ENCODE measurements at regions not wholly inside any gene's neighbourhood (a gene's known extent, or its start where the extent isn't known, plus 50 kb on each side); places are given as distances from the start of the nearest gene placed in this dataset.

DNA sequence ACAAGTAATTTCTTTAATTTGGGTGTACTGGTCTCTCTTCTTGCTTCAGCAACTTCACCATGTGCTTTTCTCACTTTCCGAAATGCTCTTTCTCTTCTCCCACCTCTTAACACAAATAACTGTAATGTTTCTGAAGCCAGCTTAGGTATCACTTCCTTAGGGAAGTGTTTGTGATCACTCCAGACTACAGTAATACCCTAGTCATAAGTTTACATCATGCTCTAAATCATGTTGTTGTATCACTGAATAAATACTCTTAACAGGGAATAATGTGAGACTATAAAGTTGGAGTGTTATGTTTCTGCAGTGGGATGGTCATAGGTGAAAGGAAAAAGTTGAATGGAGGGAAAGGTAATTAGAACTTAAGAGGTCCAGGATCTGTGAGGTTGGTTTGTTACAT is 712.3 kb downstream of the C4orf33 start:
- TF ChIP-seq ARNTL (CRISPR knock-in tag; IDR thresholded peaks at IDR 0.05; ENCODE audit: borderline replicate concordance, low read depth), result no peak
- no peak for TF ChIP-seq PATZ1 (CRISPR knock-in tag; IDR thresholded peaks at IDR 0.05; ENCODE audit: borderline replicate concordance)
- no peak for TF ChIP-seq OSR1 (CRISPR knock-in tag; IDR thresholded peaks at IDR 0.05)
- TF ChIP-seq SNAI2 (CRISPR knock-in tag; IDR thresholded peaks at IDR 0.05), result no peak
- TF ChIP-seq POU6F1 (CRISPR knock-in tag; IDR thresholded peaks at IDR 0.05; ENCODE audit: borderline replicate concordance, low read depth), result no peak
- no peak for TF ChIP-seq ZFP3 (CRISPR knock-in tag; IDR thresholded peaks at IDR 0.05)
- no peak for TF ChIP-seq RARB (CRISPR knock-in tag; IDR thresholded peaks at IDR 0.05)
- TF ChIP-seq ZNF565 (CRISPR knock-in tag; conservative IDR thresholded peaks at IDR 0.05; ENCODE audit: low read depth), result no peak
- TF ChIP-seq ISL1 (CRISPR knock-in tag; IDR thresholded peaks at IDR 0.05), result no peak
- no peak for TF ChIP-seq ZNF8 (CRISPR knock-in tag; IDR thresholded peaks at IDR 0.05)
- no peak for ATAC-seq

DNA sequence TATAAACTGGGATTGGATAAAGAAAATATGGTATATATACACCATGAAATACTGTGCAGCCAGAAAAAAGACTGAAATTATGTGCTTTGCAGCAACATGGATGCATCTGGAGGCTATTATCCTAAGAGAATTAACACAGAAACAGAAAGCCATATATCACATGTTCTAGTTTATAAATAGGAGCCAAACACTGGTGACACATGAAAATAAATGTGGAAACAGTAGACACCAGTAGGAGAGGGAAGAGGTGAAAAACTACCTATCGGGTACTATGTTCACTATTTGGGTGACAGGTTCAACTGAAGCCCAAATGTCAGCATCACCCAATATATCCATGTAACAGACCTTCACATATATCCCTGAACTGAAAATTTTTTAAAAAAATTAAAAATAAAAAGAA is 725.1 kb downstream of the C4orf33 start:
- TF ChIP-seq ISL1 (CRISPR knock-in tag; IDR thresholded peaks at IDR 0.05), result no peak
- TF ChIP-seq TOX (CRISPR knock-in tag; IDR thresholded peaks at IDR 0.05; ENCODE audit: borderline replicate concordance), result no peak
- TF ChIP-seq ZC3H10 (CRISPR knock-in tag; IDR thresholded peaks at IDR 0.05), result no peak
- no peak for TF ChIP-seq ZFP3 (CRISPR knock-in tag; IDR thresholded peaks at IDR 0.05)
- TF ChIP-seq ARNTL (CRISPR knock-in tag; IDR thresholded peaks at IDR 0.05; ENCODE audit: borderline replicate concordance, low read depth), result no peak
- no peak for TF ChIP-seq ZNF565 (CRISPR knock-in tag; conservative IDR thresholded peaks at IDR 0.05; ENCODE audit: low read depth)
- no peak for TF ChIP-seq ZNF70 (CRISPR knock-in tag; IDR thresholded peaks at IDR 0.05)
- TF ChIP-seq ZNF8 (CRISPR knock-in tag; IDR thresholded peaks at IDR 0.05), result no peak
- TF ChIP-seq CREB5 (CRISPR knock-in tag; IDR thresholded peaks at IDR 0.05; ENCODE audit: low read depth), result no peak
- no peak for TF ChIP-seq OSR1 (CRISPR knock-in tag; IDR thresholded peaks at IDR 0.05)
- no peak for TF ChIP-seq RARB (CRISPR knock-in tag; IDR thresholded peaks at IDR 0.05)
- no peak for ATAC-seq

- ATAC-seq, result no peak
- TF ChIP-seq PPARA (CRISPR knock-in tag; IDR thresholded peaks at IDR 0.05; ENCODE audit: borderline replicate concordance), result no peak
- TF ChIP-seq CSDC2 (CRISPR knock-in tag; IDR thresholded peaks at IDR 0.05), result no peak
- no peak for TF ChIP-seq OSR1 (CRISPR knock-in tag; IDR thresholded peaks at IDR 0.05)
- no peak for TF ChIP-seq TCF4 (CRISPR knock-in tag; IDR thresholded peaks at IDR 0.05; ENCODE audit: borderline replicate concordance)
- TF ChIP-seq ZFP30 (CRISPR knock-in tag; IDR thresholded peaks at IDR 0.05), result no peak
- no peak for TF ChIP-seq SNAI2 (CRISPR knock-in tag; IDR thresholded peaks at IDR 0.05)
- no peak for TF ChIP-seq POU6F1 (CRISPR knock-in tag; IDR thresholded peaks at IDR 0.05; ENCODE audit: borderline replicate concordance, low read depth)
- TF ChIP-seq BACH2 (CRISPR knock-in tag; IDR thresholded peaks at IDR 0.05; ENCODE audit: borderline replicate concordance), result no peak
- no peak for TF ChIP-seq TOX (CRISPR knock-in tag; IDR thresholded peaks at IDR 0.05; ENCODE audit: borderline replicate concordance)
- TF ChIP-seq ISL1 (CRISPR knock-in tag; IDR thresholded peaks at IDR 0.05), result no peak
- no peak for TF ChIP-seq ZFP3 (CRISPR knock-in tag; IDR thresholded peaks at IDR 0.05)
Observed at GRCh38 chr4:129821963-129822362, 726.0 kb downstream of the C4orf33 start.

DNA sequence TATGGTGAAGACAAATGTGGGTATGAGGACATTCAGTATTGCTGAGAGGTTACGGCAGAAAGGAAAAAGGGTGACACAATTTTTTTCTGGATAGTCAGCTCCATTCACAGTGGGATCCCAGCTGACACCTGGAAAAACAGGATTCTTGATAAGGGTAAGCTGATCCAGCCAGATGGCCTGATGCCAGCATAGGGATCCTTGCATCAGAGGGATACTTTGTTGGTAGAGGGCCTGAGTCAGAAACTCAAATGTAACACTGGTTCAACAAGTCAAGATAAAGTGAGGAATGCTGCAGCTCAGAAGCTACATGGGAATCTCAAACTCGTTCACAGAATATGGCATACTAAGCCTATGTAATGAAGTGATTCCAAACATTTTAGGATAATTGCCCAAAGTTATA is 726.7 kb downstream of the C4orf33 start:
- no peak for ATAC-seq
- TF ChIP-seq TSHZ2 (CRISPR knock-in tag; IDR thresholded peaks at IDR 0.05) (no peak), ISL1 (CRISPR knock-in tag; IDR thresholded peaks at IDR 0.05) (no peak), TCF4 (CRISPR knock-in tag; IDR thresholded peaks at IDR 0.05; ENCODE audit: borderline replicate concordance) (no peak), POU6F1 (CRISPR knock-in tag; IDR thresholded peaks at IDR 0.05; ENCODE audit: borderline replicate concordance, low read depth) (no peak), ZNF8 (CRISPR knock-in tag; IDR thresholded peaks at IDR 0.05) (no peak), RARB (CRISPR knock-in tag; IDR thresholded peaks at IDR 0.05) (no peak), BACH2 (CRISPR knock-in tag; IDR thresholded peaks at IDR 0.05; ENCODE audit: borderline replicate concordance) (no peak), ZNF565 (CRISPR knock-in tag; conservative IDR thresholded peaks at IDR 0.05; ENCODE audit: low read depth) (no peak), GLIS3 (CRISPR knock-in tag; IDR thresholded peaks at IDR 0.05) (no peak), OSR1 (CRISPR knock-in tag; IDR thresholded peaks at IDR 0.05) (no peak), ESRRG (CRISPR knock-in tag; IDR thresholded peaks at IDR 0.05) (no peak)
